Inflammatory macrophage (primary cell): ENCODE measurements at regions not wholly inside any gene's neighbourhood (a gene's known extent, or its start where the extent isn't known, plus 50 kb on each side); places are given as distances from the start of the nearest gene placed in this dataset.
"Not testable (repeated sequence)": the region's sequence is repeated elsewhere in the genome, so short reads cannot be mapped to it uniquely, and the experiment has no call there.

ENCODE experiments used
- DNase-seq, 2 donors: peaks; one replicate each; pipeline ENCODE4 v3.0.0-alpha.2; 2020 to 2022

DNA sequence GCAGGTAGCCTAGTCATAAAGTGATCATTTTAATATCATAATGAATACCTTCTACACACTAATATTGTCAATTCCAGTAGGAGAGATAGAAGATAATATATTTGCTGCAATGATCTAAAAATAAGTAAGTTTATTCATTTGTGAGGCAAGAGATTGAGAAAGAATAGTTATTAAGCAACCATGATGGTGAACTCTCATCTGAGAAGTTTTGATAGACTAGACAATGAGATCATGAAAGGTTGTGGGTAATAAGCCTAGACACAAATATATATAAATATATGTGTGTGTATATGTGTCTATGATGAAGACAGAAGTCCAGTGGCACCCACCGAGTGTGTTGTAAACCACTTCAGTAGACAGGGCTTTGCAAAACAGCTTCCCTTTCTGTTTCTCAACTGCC lies 181.0 kb upstream of the CHST9 start:
- no peak for DNase-seq

DNA sequence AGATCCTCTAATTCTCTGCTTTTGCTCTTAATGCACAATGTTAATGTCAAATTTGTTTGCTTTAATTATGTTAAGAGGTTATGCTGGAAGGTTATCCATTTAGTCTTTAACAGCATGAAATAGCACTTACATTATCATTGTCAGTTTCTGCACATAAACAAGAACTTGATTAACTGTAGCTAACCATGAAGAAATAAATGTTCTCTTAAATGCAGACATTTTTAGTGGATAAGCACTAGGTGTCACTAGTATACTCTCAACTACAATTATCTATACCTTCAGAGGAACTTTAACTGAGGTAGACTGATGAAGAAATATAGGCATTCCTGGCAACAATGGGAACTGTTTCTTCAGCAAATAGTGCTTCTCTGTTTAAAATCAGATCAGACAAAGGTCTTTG lies 178.8 kb upstream of the CHST9 start:
- no peak for DNase-seq

DNA sequence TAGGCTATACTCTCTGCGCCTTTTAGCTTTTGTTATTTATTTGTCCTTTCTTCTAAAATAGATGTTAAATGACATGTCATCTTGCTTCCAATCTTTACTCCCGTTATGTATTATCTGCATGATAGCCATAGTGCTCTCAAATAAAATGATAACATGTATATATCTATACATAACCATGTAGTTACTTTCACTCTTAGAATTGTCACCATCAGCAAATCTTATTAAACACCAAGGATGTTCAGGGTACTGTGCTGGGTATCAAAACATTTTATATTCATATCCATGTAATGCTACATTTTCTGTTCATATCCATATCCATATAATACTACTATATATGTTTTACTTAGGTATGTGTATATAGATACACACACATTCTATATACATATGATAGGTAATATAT lies 176.4 kb upstream of the CHST9 start:
- DNase-seq: no peak

DNA sequence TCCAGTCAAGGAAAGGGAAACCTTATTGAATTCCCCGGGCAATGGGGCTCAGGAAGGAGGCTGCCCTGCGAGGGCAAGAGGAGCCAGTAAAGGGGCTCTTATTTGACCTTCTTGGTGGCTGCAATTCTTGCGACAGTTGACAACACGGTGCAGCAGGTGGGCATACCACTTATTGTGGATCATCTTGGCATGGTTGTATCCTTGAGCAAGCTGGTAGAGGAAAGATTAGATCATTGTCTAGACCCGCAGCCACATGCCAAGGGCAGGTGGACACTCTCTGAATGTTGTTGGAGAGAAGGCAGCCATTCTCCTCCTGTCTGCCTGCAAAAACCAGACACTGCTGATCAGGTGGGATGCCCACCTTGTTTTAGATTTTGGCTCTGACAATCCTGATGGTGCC lies 170.2 kb upstream of the CHST9 start:
- no peak for DNase-seq

DNA sequence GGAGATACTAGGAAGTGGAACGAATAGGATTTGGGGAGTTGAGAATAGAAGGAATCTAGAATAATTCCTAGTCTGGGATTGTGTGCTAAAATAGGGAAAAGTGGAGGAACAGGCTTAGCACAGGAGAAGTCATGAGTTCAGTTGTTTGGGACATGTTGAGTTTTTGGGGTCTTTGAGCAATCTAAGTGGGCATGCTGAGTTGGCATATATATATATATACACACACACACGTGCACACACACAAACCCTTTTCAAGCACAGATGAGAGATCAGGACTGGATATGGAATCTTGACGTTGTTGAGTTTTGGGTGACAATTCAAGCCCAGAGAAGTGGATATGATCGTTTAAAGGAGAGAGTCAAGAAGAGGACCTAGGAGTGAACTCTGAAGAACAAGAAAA lies 168.2 kb upstream of the CHST9 start:
- no peak for DNase-seq

DNA sequence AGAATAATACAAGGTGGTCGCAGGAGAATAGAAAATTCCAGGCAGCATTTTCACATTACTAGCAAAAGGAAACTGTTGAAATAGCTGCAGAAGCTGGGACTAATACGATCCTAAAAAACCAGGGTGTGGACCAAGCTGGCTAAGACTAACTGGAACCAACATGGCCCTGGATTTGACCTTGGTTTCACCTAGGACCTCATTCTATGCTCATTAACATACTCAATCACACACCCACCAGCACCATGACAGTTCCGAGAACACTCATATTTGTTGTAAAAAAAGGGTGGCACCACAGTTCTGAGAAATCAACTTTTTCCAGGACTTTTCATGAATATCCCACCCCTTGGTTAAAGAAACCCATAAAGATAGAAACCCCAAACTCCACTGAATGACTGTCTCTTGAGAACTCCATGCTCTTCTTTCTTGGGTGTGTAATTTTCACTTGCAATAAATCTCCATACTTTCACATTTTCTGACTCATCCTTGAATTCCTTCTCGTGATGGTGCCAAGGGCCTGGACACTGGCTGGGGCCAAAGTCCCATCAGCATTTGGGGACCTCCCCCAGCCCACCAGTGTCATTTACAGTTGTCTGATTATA lies 164.3 kb upstream of the CHST9 start:
- no peak for DNase-seq

DNA sequence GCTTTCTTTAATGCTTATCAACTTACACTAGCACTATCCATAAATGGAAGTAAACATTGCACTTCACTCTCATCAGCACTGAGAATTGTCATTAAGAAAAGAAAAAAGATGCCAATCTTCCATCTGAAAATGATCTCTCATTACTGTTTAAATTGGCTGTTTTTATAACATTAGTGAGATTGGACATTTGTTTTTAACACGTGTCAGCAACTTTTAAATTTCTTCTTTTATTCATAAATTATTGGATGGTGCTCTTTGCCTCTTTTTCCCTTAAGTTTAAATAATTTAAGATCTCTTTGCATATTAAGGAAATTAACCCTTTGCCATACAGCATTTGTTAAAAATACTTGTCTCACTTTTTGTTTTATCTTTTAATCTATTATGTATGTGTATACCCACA lies 146.5 kb upstream of the CHST9 start:
- DNase-seq: no peak

DNA sequence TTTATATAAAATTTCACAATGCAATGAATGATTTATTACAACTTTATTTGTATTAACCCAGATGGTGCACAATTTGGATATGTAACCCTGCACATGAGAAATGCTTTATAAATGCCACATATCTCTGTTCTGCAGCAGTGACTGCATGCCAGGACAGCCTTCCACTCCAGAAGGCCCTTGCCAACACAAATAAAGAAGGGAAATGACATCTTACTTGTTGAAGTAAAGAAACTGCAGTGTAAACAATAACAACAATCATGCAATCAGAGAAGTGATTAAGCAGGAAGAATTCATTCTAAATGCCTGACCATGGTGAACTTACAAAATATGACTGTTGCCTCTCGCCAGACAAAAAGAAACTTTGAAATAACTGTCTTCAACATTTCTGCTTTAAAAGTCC lies 129.9 kb upstream of the CHST9 start:
- no peak for DNase-seq

DNA sequence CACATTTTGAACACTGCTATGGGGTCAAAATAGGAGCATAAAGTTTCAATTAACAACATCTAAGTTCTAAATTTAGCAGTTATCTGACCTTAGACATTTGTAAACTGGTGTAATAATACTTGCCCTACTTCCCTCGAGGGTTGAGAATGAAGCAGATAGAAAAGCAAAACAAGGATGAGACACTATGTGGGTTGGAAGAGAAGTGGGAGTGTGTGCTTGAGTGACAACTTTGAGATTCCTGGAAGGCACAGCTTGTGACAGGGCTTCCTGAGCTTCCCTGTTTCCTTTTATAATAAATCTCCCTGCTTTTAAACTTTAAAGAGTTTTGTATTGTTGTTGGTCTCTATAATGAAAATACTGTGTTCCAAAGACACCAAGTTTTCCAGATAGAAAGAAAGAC lies 128.6 kb upstream of the CHST9 start:
- no peak for DNase-seq

DNA sequence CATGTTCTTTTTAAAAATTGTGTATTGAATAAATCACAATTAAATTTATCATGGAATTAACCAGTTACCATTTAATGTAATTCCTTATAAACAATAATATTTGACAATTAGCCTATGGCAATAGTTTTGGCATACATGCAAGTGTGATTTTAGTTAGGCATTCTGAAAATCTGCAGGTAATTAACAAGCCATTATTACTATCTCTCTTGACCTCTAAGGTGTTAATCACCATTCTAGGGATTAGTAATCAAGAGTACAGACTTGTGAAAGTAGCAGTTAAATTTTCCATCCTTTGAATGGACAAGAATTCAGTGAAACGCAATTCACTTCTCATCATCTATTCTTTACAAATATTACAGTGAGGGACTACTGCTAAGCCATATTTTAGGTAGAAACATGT lies 127.7 kb upstream of the CHST9 start:
- no peak for DNase-seq

DNA sequence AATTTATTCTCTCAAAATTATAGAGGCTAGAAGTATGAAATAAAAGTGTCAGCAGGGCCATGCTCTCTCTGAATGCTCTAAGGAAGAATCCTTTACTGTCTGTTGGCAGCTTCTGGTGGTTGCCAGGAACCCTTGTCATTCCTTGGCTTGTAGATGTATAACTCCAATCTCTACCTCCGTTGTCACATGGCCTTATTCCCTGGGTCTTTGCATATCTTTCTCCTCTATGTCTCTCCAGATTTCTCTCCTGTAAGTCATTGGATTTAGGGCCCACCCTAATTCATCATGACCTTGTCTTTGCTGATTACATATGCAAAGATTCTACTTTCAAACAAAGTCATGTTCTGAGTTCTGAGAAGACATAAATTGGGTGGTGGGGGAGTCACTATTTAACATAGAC lies 127.0 kb upstream of the CHST9 start:
- DNase-seq: no peak

DNA sequence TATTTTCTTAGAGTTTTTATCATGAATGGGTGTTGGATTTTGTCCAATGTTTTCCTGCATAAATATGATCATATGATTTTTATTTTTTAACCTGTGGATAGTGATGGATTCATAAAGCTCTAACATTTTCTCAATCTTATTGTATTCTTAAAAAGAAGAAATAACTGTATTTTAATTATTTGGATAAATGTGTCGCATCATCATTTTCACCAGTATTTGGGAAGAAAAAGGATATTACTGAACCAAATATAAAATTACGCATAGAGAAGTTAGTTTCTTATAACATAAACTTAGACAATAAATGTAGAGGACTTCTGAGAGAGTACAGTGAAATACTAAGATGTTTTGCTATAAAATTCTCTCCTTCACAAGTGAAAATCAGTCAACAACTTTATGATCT lies 126.0 kb upstream of the CHST9 start:
- DNase-seq: no peak

DNA sequence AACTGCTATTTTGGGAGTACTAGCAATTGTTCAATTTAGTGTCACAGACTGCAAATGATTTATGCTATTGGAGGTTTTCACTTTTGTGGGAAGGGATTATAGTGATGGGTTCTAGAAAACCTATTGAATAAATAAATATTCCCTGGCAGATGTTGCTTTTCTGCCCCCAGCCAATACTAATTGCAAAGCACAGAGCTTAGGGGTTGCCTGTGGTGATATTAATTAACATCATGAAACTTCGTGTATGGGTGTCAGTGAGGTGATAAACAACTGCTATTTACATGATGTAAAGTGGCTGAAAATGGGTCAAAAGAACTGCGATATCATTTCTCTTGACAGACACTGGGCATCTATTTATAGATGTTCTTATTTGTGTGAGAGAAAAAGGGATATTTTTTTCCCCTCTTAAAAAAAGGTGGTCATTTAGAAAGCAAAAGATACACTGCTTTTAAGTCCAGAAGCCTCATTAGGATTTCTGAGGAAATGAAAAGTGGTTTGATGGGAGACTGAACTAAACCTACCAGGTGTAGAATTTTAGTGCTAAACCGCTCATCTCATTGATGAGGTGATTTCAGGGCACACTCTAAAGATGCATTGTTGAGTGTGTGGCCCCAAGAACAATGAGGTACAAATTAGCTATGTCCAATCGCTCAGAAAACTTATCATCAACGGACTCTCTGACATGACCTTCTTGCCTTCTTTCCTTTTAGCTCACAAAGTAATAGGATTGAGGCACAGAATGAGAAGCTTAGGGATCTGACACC lies 116.7 kb upstream of the CHST9 start:
- DNase-seq: no peak

DNA sequence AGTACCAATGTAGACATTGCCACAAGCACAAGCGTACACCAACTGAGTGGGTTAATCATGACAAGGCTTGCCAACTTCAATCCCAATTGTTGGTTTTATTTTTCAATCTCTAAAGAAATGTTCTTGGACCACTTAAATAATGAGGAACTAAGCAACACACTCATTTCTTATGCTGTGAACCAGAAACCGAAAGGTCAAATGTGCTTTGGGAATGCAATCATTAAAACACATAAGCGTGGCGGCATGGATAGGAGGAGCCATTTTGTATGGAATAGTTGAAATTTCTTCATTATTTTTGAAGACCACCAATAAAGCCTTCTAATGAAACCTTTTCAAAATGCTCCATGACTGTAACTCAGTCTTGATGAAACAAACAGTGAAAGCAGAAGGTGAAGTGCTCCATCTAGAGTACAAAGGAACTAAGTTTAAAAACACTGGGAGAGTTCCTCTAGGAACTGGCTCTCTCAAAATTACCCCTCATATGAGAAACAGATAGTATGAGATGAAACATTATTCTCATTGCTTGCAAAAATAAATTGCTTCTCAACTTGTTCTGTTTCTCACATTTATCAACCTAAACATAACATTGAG lies 113.2 kb upstream of the CHST9 start:
- no peak for DNase-seq

DNA sequence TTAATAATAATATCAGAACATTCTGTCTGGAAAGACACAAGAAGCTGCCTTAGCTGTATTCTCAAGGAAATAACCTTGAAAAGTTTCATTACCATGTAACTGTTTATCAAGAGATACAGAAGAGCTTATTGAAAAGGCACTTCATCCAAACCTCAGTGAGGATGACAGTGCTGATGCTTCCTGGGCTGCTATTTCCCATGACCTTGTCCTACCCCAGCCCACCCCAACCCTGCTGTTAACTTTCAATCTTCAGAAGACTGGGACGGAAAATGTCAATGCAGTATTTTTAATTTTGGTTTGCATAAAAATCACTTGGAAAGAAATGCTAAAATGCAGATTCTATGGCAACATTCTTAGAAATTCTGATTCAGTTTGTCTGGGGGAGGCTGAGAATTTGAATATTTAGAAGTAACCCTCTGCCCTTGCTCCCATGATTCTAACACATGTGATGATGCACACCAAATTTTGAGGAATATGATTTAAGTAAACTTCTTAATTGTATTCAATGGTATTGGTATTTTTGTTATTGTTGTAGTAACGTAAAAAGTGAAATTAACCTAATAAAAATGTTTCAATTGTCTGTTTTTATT lies 101.0 kb upstream of the CHST9 start:
- DNase-seq: not testable (repeated sequence)

DNA sequence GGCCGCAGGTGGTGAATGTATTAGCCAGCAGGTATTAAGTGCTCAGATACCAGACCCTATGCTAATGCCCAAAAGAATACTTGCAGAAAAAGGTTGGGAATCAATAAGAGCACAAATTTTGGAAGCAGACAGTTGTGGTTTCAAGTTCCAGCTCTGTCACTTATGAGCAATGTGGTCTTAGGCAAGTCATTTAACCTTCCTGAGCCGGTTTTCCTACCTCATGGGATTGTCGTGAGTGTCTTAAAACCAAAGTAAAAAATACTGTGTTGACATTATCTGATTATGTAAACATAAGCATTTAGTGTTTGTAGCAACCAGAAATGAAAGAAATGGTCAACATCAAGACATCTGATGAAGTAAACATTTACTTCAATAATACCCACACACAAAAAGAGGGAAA lies 93.0 kb upstream of the CHST9 start:
- no peak for DNase-seq

DNA sequence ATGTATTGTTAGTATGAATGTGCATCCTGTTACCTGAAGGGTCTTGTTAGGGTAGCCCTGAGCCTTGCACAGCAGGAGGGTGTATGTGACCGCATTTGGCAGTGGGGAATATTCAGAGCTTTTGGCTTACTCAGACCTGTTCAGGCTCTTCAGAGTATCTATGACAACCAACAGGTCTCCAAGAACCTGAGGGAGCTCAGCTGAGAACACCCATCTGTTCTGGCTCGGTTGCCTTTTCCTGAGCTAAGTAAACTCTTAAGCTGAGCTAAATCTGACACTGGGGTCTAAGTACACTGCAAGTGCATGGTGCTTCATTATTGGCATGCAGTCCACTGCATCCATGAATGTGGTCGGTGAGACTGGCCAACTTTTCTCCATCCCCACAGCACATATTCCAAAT lies 92.4 kb upstream of the CHST9 start:
- DNase-seq: no peak

DNA sequence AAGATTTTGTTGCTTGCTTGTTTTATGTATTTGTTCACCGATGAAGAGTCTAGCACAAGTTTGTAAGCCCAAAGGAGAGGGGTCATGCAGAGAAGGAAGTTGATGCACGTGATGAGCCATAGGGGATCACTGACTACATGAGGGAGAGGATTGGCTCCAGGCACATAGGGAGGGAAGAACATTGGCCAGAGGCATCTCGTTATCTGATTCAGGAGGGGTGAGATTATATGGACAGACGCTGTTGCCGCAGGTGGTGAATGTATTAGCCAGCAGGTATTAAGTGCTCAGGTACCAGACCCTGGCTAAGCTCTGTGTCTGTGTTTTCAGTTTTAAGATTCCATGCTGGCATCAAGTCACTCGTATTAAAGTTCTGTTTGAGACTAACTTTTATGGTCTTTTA lies 91.8 kb upstream of the CHST9 start:
- no peak for DNase-seq

DNA sequence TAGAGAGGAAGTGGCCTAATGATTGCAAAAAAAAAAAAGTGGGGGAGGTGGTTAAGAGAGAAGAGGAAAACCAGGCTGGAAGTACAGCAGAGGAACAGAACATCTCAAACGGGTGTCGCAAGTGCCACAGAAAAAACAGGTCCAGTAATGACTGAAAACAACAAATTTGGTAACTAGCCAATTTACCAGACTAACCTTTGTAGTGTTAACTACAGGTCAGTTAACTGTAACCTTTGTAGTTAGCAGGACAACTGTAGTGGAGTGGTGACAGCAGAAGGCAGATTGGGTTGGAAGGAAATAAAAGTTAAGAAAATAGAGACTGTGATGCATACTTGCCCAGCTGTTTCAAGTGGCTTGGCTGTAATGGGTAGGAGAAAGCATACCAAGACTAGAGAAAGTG lies 91.4 kb upstream of the CHST9 start:
- no peak for DNase-seq

DNA sequence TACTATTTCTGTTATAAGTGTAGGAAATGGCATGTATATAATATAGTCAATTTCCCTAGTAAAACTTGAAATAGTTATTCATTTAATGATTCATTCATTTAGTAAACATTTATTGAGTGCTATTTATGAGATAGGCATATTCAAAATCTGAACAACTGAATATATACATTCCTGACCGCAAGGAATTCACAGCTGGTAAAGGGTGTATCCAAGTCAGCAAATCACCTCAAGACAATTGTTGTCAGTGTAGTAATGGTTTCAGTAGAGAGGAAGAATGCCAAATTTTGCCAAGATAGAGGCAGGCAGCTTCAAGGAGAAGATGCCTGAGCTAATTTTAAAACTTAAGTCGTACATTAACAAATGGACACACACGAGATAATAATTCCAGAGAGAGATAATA lies 89.8 kb upstream of the CHST9 start:
- no peak for DNase-seq

DNA sequence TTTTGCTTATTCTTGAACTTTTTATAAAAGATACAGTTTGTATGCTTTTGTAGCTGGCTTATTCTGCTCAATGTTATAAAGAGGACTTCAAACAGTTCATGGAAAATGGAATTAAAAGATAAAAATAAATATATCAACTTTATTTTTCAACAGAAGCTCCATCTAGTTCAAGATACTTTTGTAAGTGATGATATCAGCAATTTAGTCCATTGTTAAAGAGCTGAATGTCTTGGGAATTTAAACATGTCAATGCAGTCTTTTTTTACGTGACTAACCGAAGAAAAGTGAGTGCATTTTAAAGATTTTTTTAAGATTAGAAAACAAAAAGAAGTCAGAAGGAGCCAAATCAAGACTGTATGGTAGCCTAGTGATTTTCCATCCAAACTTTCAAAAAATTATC lies 85.4 kb upstream of the CHST9 start:
- DNase-seq: no peak

DNA sequence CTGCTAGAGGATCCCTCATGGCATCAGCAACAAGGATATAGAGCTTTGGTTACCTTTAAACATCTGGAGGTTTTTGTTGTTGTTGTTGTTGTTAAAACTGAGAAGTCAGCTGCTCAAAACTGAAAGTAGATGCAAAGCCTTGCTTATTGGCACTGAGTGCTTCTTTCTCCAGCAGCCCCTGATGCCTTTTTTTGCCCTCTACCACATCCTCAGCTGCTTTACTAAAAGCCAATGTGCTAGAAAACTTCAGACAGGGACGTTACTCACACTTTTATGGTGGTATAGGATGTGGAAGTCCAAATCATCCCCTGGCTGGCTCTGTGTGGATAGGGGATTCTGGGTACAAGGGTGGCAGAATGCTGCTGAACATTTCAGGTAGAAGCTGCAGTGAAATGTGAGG lies 78.3 kb upstream of the CHST9 start:
- DNase-seq: no peak

DNA sequence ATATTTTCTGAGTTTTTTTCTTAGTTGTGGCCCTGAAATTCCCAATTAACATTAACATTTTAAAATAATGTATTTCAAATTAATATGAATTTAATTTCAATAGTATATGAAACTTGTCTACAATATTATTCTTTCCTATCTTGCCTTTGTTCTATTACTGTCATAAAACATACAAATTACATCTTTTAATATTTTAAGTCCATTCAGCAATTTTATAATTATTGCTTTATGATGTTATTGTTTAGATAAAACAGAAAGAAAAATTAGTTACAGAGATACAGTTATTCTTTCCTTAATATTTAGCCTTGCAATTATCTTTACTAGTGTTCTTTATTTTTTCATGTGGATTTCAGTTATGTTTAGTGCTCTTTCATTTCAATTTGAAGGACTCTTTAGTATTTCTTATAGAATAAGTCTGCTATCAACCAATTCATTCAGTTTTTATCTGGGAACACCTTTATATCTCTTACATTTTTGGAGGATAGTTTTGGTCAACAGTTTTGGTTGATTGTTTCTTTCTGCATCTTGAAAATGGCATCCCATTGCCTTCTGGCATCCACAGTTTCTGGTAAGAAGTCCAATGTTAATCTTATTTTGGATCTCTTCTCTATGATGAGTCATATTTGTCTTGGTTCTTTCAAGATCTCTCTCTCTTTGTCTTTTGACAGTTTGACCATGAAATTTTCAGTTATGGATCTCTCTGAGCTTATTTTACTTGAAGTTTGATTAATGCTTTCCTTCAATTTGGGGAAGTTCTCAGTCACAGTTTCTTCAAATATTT lies 76.9 kb upstream of the CHST9 start:
- DNase-seq: no peak
